Breast epithelium (tissue), 4 donors: ENCODE measurements at regions not wholly inside any gene's neighbourhood (a gene's known extent, or its start where the extent isn't known, plus 50 kb on each side); places are given as distances from the start of the nearest gene placed in this dataset.

ENCODE experiments used
- DNase-seq, 2 donors: peaks; one replicate each; pipeline ENCODE4 v3.0.0-alpha.2; 2019; ENCODE audit warnings: low spot score in 2 of 2
- H3K27ac ChIP-seq, 2 donors: fragments of 200-600 bp; sonication (generic) in 1 of 2; one replicate each; pipeline ENCODE4 v1.5.1; 2016 to 2019; ENCODE audit warnings: mild to moderate bottlenecking in 1 of 2
- H3K27me3 ChIP-seq, 2 donors: fragments of 200-600 bp; sonication (generic) in 1 of 2; one replicate each; pipeline versions ENCODE4 v1.5.1 to v1.6.0; 2017 to 2019; ENCODE audit warnings: control low read depth in 1 of 2, mild to moderate bottlenecking in 1 of 2
- H3K36me3 ChIP-seq: fragments of 200-600 bp; one replicate; pipeline ENCODE4 v1.5.1; 2019
- H3K4me1 ChIP-seq, 2 donors: fragments of 200-600 bp; sonication (generic); one replicate each; pipeline ENCODE4 v1.5.1; 2016 to 2019; ENCODE audit warnings: control low read depth in 1 of 2
- H3K4me3 ChIP-seq, 3 donors: fragments of 200-600 bp; sonication (generic); 1 replicate in 2 of 3; 2 replicates in 1 of 3; pipeline ENCODE4 v1.5.1; 2016 to 2019; ENCODE audit warnings: mild to moderate bottlenecking in 3 of 3, moderate library complexity in 2 of 3
- H3K9me3 ChIP-seq, 2 donors: fragments of 200-600 bp; sonication (generic) in 1 of 2; one replicate each; pipeline ENCODE4 v1.5.1; 2016 to 2019; ENCODE audit warnings: control low read depth in 1 of 2
- CTCF ChIP-seq, 3 donors: fragments of 450-650 bp; IDR thresholded peaks; one replicate each; pipeline ENCODE4 v1.5.1; 2016 to 2017; ENCODE audit warnings: antibody characterized with exemption in 3 of 3, mild to moderate bottlenecking in 3 of 3, moderate library complexity in 3 of 3
- POLR2A ChIP-seq: fragments of 450-650 bp; IDR thresholded peaks from one replicate; pipeline ENCODE4 v1.6.1; 2016; ENCODE audit warnings: antibody characterized with exemption, mild to moderate bottlenecking, moderate library complexity
- POLR2AphosphoS5 ChIP-seq, 3 donors: sonication (generic); formaldehyde crosslinking; IDR thresholded peaks; one replicate each; pipeline ENCODE4 v1.6.1; 2017; ENCODE audit warnings: antibody characterized with exemption in 3 of 3
- intact Hi-C: fragments of 100-400 bp; cut with DNase I; formaldehyde crosslinking; loops from one replicate; pipeline ENCODE4 v1.15.1; 2023; ENCODE audit warnings: low total_unique reads

GRCh38 chr6:23875006-23875405, 251.0 kb upstream of the NRSN1 start:
- no peak overlapping the region for H3K27ac ChIP-seq
- H3K27me3 ChIP-seq = no peaks in the 10 kb centered on the region
- TF ChIP-seq CTCF (IDR thresholded peaks at IDR 0.05) (no peak), POLR2AphosphoS5 (IDR thresholded peaks at IDR 0.05) (no peak), POLR2A (no peak)
- DNase-seq = no peak
- intact Hi-C loops = no loop called here
- no peaks in the 10 kb centered on the region for H3K36me3 ChIP-seq
- no peaks in the 10 kb centered on the region for H3K4me1 ChIP-seq
- no peak overlapping the region for H3K4me3 ChIP-seq
- no peaks in the 10 kb centered on the region for H3K9me3 ChIP-seq

- TF ChIP-seq POLR2A (no peak), POLR2AphosphoS5 (IDR thresholded peaks at IDR 0.05) (no peak), CTCF (IDR thresholded peaks at IDR 0.05) (no peak)
- no peak overlapping the region for H3K4me3 ChIP-seq
- H3K36me3 ChIP-seq = no peaks in the 10 kb centered on the region
- intact Hi-C loops = no loop called here
- H3K27me3 ChIP-seq = no peaks in the 10 kb centered on the region
- no peak overlapping the region for H3K27ac ChIP-seq
- no peak for DNase-seq
- no peaks in the 10 kb centered on the region for H3K9me3 ChIP-seq
- no peaks in the 10 kb centered on the region for H3K4me1 ChIP-seq
Observed at GRCh38 chr6:23879816-23880215, 246.2 kb upstream of the NRSN1 start.

- H3K27me3 ChIP-seq = no peaks in the 10 kb centered on the region
- intact Hi-C loops = no loop called here
- TF ChIP-seq CTCF (IDR thresholded peaks at IDR 0.05) (no peak), POLR2A (no peak), POLR2AphosphoS5 (IDR thresholded peaks at IDR 0.05) (no peak)
- H3K4me3 ChIP-seq = no peak overlapping the region
- no peaks in the 10 kb centered on the region for H3K36me3 ChIP-seq
- H3K4me1 ChIP-seq = no peaks in the 10 kb centered on the region
- DNase-seq = no peak
- H3K27ac ChIP-seq = no peak overlapping the region
- H3K9me3 ChIP-seq = no peaks in the 10 kb centered on the region
Observed at GRCh38 chr6:23890543-23891227, 235.3 kb upstream of the NRSN1 start.

- H3K4me1 ChIP-seq = no peaks in the 10 kb centered on the region
- DNase-seq = no peak
- no peaks in the 10 kb centered on the region for H3K36me3 ChIP-seq
- intact Hi-C loops = no loop called here
- no peak overlapping the region for H3K4me3 ChIP-seq
- no peak overlapping the region for H3K27ac ChIP-seq
- H3K9me3 ChIP-seq = peaks cover 0 to 4% of the 10 kb centered on the region in 2 donors
- TF ChIP-seq POLR2A (no peak), CTCF (IDR thresholded peaks at IDR 0.05) (no peak), POLR2AphosphoS5 (IDR thresholded peaks at IDR 0.05) (no peak)
- H3K27me3 ChIP-seq = no peaks in the 10 kb centered on the region
Observed at GRCh38 chr6:23905133-23905815, 220.7 kb upstream of the NRSN1 start.

- Histone ChIP-seq H3K4me3 (no peak overlapping the region), H3K27ac (no peak overlapping the region), H3K36me3 (no peaks in the 10 kb centered on the region), H3K9me3 (peaks cover 0 to 4% of the 10 kb centered on the region in 2 donors), H3K4me1 (no peaks in the 10 kb centered on the region), H3K27me3 (no peaks in the 10 kb centered on the region)
- no peak for TF ChIP-seq POLR2A
- TF ChIP-seq CTCF (IDR thresholded peaks at IDR 0.05) = no peak
- TF ChIP-seq POLR2AphosphoS5 (IDR thresholded peaks at IDR 0.05) = no peak
- no peak for DNase-seq
- intact Hi-C loops = no loop called here
Observed at GRCh38 chr6:23910420-23910819, 215.6 kb upstream of the NRSN1 start.
